ENCODE measurements at regions not wholly inside any gene's neighbourhood (a gene's known extent, or its start where the extent isn't known, plus 50 kb on each side); places are given as distances from the start of the nearest gene placed in this dataset.

DNA sequence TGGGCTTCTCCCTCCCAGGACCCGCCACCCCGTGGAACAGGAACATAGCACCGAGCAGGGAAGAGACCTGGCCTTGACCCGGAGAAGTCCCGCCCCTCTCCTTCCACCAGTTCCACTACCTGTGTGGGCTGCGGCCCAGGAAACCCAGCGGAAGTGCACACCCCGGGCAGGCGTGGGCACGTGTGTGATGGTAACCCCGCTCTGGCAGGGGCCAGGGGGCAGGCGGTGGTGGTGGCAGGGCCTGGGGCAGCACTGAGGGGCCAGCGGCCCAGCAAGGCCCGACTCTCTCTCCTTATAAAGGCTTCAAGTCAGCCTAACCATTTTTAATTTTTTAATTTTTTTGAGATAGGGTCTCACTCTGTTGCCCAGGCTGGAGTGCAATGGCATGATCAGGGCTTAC, 129.0 kb upstream of the FAM98A start:
- TF ChIP-seq, protein P1, sequence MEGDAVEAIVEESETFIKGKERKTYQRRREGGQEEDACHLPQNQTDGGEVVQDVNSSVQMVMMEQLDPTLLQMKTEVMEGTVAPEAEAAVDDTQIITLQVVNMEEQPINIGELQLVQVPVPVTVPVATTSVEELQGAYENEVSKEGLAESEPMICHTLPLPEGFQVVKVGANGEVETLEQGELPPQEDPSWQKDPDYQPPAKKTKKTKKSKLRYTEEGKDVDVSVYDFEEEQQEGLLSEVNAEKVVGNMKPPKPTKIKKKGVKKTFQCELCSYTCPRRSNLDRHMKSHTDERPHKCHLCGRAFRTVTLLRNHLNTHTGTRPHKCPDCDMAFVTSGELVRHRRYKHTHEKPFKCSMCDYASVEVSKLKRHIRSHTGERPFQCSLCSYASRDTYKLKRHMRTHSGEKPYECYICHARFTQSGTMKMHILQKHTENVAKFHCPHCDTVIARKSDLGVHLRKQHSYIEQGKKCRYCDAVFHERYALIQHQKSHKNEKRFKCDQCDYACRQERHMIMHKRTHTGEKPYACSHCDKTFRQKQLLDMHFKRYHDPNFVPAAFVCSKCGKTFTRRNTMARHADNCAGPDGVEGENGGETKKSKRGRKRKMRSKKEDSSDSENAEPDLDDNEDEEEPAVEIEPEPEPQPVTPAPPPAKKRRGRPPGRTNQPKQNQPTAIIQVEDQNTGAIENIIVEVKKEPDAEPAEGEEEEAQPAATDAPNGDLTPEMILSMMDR (IDR thresholded peaks at IDR 0.05): no peak
- no peak for TF ChIP-seq POLR2A (IDR thresholded peaks at IDR 0.05)
